GM11168 (cell line): ENCODE measurements at regions not wholly inside any gene's neighbourhood (a gene's known extent, or its start where the extent isn't known, plus 50 kb on each side); places are given as distances from the start of the nearest gene placed in this dataset.

ENCODE experiments used
- in situ Hi-C: fragments of 300-500 bp; cut with MboI; formaldehyde crosslinking; loops from one replicate; pipeline ENCODE4 v1.12.0; 2022; ENCODE audit warnings: low sequenced_read_pairs; ENCODE audit not compliant: unreplicated experiment

- in situ Hi-C loops, result no loop called here
Observed at GRCh38 chr5:125489146-125489545, 742.7 kb upstream of the ZNF608 start.

- in situ Hi-C loops, result no loop called here
Observed at GRCh38 chr5:125491986-125492492, 745.6 kb upstream of the ZNF608 start.

- in situ Hi-C loops, result no loop called here
Observed at GRCh38 chr5:125492977-125493376, 746.5 kb upstream of the ZNF608 start.

GRCh38 chr5:125496393-125496792, 750.0 kb upstream of the ZNF608 start:
- in situ Hi-C loops, result no loop called here

- in situ Hi-C loops, result no loop called here
Observed at GRCh38 chr5:125497651-125498050, 751.2 kb upstream of the ZNF608 start.

- in situ Hi-C loops, result no loop called here
Observed at GRCh38 chr5:125499636-125500332, 753.3 kb upstream of the ZNF608 start.

GRCh38 chr5:125501396-125501795, 755.0 kb upstream of the ZNF608 start:
- in situ Hi-C loops, result no loop called here

- in situ Hi-C loops, result no loop called here
Observed at GRCh38 chr5:125503946-125504345, 757.5 kb upstream of the ZNF608 start.

- in situ Hi-C loops, result no loop called here
Observed at GRCh38 chr5:125505115-125505514, 758.7 kb upstream of the ZNF608 start.

GRCh38 chr5:125506124-125506523, 759.7 kb upstream of the ZNF608 start:
- in situ Hi-C loops, result no loop called here

GRCh38 chr5:125508225-125508624, 761.8 kb upstream of the ZNF608 start:
- in situ Hi-C loops, result no loop called here

- in situ Hi-C loops, result no loop called here
Observed at GRCh38 chr5:125510651-125511050, 764.2 kb upstream of the ZNF608 start.

GRCh38 chr5:125517973-125518550, 771.6 kb upstream of the ZNF608 start:
- in situ Hi-C loops, result no loop called here

GRCh38 chr5:125521289-125521688, 774.9 kb upstream of the ZNF608 start:
- in situ Hi-C loops, result no loop called here

GRCh38 chr5:125525356-125525755, 778.9 kb upstream of the ZNF608 start:
- in situ Hi-C loops, result no loop called here

- in situ Hi-C loops, result no loop called here
Observed at GRCh38 chr5:125526966-125527365, 780.5 kb upstream of the ZNF608 start.

GRCh38 chr5:125528881-125529280, 782.4 kb upstream of the ZNF608 start:
- in situ Hi-C loops, result no loop called here

GRCh38 chr5:125530833-125531615, 784.6 kb upstream of the ZNF608 start:
- in situ Hi-C loops, result no loop called here

- in situ Hi-C loops, result no loop called here
Observed at GRCh38 chr5:125536095-125536494, 789.7 kb upstream of the ZNF608 start.

- in situ Hi-C loops, result no loop called here
Observed at GRCh38 chr5:125536582-125536981, 790.1 kb upstream of the ZNF608 start.

GRCh38 chr5:125537661-125538060, 791.2 kb upstream of the ZNF608 start:
- in situ Hi-C loops, result no loop called here
